Gastrocnemius medialis (tissue), 4 donors: ENCODE measurements at regions not wholly inside any gene's neighbourhood (a gene's known extent, or its start where the extent isn't known, plus 50 kb on each side); places are given as distances from the start of the nearest gene placed in this dataset.

ENCODE experiments used
- ATAC-seq, 2 donors: fragments of 150-250 bp; one replicate each; pipeline ENCODE4 v1.9.1; 2016
- DNase-seq, 2 donors: peaks; one replicate each; pipeline ENCODE4 v3.0.0-alpha.2; 2019
- H3K27ac ChIP-seq, 4 donors: fragments of 200-600 bp; sonication (generic); 1 replicate in 1 of 4; 2 replicates in 3 of 4; pipeline ENCODE4 v1.5.1; 2016 to 2018; ENCODE audit warnings: mild to moderate bottlenecking in 2 of 4, moderate library complexity in 1 of 4
- H3K27me3 ChIP-seq, 3 donors: fragments of 200-600 bp; sonication (generic) in 2 of 3; 1 replicate in 1 of 3; 2 replicates in 2 of 3; pipeline versions ENCODE4 v1.5.1 to v1.6.0; 2016 to 2019; ENCODE audit warnings: mild to moderate bottlenecking in 1 of 3, moderate library complexity in 1 of 3
- H3K36me3 ChIP-seq, 2 donors: fragments of 200-600 bp; sonication (generic) in 1 of 2; one replicate each; pipeline ENCODE4 v1.5.1; 2017 to 2018
- H3K4me1 ChIP-seq, 2 donors: fragments of 200-600 bp; sonication (generic) in 1 of 2; one replicate each; pipeline ENCODE4 v1.5.1; 2016 to 2017; ENCODE audit warnings: mild to moderate bottlenecking in 2 of 2
- H3K4me3 ChIP-seq, 4 donors: fragments of 200-600 bp; sonication (generic) in 3 of 4; 1 replicate in 1 of 4; 2 replicates in 3 of 4; pipeline ENCODE4 v1.5.1; 2016 to 2019; ENCODE audit warnings: mild to moderate bottlenecking in 2 of 4
- H3K9me3 ChIP-seq, 3 donors: fragments of 200-600 bp; sonication (generic) in 2 of 3; 1 replicate in 1 of 3; 2 replicates in 2 of 3; pipeline ENCODE4 v1.5.1; 2016 to 2019
- POLR2A ChIP-seq, 2 donors: fragments of 450-650 bp; IDR thresholded peaks; one replicate each; pipeline ENCODE4 v1.6.1; 2017; ENCODE audit warnings: antibody characterized with exemption in 2 of 2, mild to moderate bottlenecking in 2 of 2, moderate library complexity in 2 of 2
- in situ Hi-C, 4 donors: fragments of 200-750 bp; cut with MboI; loops; one replicate each; pipeline versions ENCODE4 v1.15.0 to v1.8.0; 2017; ENCODE audit warnings: low sequenced_read_pairs in 4 of 4
- intact Hi-C: fragments of 100-400 bp; cut with DNase I; formaldehyde crosslinking; loops from one replicate; pipeline ENCODE4 v1.15.1; 2023; ENCODE audit warnings: low total_unique reads
- TF ChIP-seq, protein P1 (sequence below), 5 experiments: fragments of 450-650 bp in 3 of 5; fragments of 200-600 bp in 2 of 5; sonication (generic) in 2 of 5; IDR thresholded peaks in 4 of 5; conservative IDR thresholded peaks in 1 of 5; 1 replicate in 4 of 5; 2 replicates in 1 of 5; pipeline ENCODE4 v1.5.1; 2016 to 2019; ENCODE audit warnings: antibody characterized with exemption in 5 of 5, mild to moderate bottlenecking in 3 of 5, moderate library complexity in 3 of 5

DNA sequence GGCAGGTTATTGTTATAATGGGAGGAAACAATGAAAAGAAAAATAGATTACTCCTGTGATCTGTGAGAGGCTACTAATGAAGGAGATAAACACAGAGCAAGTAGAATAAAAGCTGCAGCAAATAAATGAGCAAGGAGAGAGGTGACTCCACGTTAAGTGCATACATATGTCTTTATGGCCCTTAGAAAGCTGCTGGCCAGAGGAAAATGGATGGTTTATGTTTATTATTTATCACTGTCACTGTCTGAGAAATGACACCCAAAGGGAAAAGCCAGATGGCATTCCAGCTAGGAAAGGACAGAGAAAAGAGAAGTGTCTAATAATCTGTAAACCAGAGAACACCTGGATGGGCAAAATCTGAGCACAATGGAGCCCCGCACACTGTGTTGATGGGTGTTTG lies 122.9 kb upstream of the DDX18 start:
- DNase-seq: no peak
- in situ Hi-C loops: no loop called here

DNA sequence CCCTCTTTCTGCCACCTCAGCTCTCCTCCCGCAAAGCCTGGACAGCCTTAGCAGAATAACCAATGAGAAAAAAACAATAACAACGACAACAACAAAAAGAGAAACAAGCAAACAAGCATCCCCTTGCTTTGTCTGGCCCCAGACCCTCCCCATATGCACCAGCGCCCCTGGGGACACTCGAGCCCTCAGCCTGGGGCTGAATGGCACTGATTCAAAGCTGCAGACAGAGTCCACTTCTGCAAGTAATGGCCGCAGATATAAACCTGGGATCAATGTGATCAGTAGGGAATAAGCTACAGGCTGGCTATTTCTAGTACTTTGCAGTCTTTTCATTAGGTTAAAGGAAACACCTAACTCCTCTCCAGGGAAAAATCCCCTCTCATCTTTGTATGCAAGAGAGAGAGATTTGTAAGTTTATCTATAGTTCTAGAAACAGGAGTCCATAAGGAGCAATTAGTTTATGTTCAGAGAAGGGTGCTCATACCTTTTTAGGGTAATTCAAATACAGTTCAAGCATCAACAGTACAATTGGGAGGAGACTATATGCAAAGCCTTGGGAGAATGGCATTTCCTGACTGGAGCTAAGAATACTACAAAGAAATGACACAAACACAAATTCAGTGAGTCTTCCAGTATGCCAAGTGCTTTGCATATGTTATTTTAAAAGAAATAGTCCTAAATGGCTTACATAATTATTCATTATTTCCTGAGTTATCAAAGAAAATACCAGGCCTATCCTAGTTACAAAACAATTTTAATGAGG lies 122.3 kb upstream of the DDX18 start:
- Histone ChIP-seq H3K4me1 (no peaks in the 10 kb centered on the region), H3K9me3 (no peaks in the 10 kb centered on the region), H3K27me3 (no peaks in the 10 kb centered on the region), H3K27ac (no peak overlapping the region), H3K4me3 (no peak overlapping the region), H3K36me3 (no peaks in the 10 kb centered on the region)
- intact Hi-C loops (no loop called here), in situ Hi-C loops (no loop called here)
- no peak for ATAC-seq
- no peak for DNase-seq
- TF ChIP-seq, protein P1, sequence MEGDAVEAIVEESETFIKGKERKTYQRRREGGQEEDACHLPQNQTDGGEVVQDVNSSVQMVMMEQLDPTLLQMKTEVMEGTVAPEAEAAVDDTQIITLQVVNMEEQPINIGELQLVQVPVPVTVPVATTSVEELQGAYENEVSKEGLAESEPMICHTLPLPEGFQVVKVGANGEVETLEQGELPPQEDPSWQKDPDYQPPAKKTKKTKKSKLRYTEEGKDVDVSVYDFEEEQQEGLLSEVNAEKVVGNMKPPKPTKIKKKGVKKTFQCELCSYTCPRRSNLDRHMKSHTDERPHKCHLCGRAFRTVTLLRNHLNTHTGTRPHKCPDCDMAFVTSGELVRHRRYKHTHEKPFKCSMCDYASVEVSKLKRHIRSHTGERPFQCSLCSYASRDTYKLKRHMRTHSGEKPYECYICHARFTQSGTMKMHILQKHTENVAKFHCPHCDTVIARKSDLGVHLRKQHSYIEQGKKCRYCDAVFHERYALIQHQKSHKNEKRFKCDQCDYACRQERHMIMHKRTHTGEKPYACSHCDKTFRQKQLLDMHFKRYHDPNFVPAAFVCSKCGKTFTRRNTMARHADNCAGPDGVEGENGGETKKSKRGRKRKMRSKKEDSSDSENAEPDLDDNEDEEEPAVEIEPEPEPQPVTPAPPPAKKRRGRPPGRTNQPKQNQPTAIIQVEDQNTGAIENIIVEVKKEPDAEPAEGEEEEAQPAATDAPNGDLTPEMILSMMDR (IDR thresholded peaks at IDR 0.05 in 4 of 5, conservative IDR thresholded peaks at IDR 0.05 in 1 of 5): no peak
- no peak for TF ChIP-seq POLR2A (IDR thresholded peaks at IDR 0.05)

More for the DNA sequence above, 122.9 kb upstream of the DDX18 start:
- H3K27me3 ChIP-seq: no peaks in the 10 kb centered on the region
- TF ChIP-seq, protein P1 (IDR thresholded peaks at IDR 0.05 in 4 of 5, conservative IDR thresholded peaks at IDR 0.05 in 1 of 5): no peak
- intact Hi-C loops: no loop called here
- H3K4me1 ChIP-seq: no peaks in the 10 kb centered on the region
- no peaks in the 10 kb centered on the region for H3K36me3 ChIP-seq
- no peak overlapping the region for H3K27ac ChIP-seq
- no peak overlapping the region for H3K4me3 ChIP-seq
- no peak for ATAC-seq
- no peaks in the 10 kb centered on the region for H3K9me3 ChIP-seq

DNA sequence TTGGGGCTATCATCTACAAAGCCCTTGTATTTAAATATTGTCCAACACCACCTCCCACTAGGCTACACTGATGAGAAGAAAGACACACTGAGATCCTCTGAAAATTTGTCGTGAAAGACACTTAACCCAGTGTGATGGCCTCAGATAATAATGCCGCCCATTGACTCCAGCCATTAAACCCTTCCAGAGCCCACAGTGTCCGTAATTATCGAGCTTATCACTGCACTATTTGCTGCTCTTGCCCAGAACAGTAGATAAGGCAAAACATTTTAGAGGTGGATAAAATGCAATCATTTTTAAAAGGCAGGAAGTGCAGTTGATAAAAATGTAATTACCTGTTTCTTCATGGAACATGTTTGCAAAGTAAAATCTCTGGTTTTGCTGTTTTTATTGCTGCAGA lies 121.3 kb upstream of the DDX18 start:
- Histone ChIP-seq H3K9me3 (no peaks in the 10 kb centered on the region), H3K4me1 (no peaks in the 10 kb centered on the region), H3K27ac (no peak overlapping the region), H3K27me3 (no peaks in the 10 kb centered on the region), H3K4me3 (no peak overlapping the region), H3K36me3 (no peaks in the 10 kb centered on the region)
- DNase-seq (no peak), ATAC-seq (no peak)
- intact Hi-C loops: no loop called here
- in situ Hi-C loops: no loop called here
- TF ChIP-seq, protein P1 (IDR thresholded peaks at IDR 0.05 in 4 of 5, conservative IDR thresholded peaks at IDR 0.05 in 1 of 5): no peak
- TF ChIP-seq POLR2A (IDR thresholded peaks at IDR 0.05): no peak

DNA sequence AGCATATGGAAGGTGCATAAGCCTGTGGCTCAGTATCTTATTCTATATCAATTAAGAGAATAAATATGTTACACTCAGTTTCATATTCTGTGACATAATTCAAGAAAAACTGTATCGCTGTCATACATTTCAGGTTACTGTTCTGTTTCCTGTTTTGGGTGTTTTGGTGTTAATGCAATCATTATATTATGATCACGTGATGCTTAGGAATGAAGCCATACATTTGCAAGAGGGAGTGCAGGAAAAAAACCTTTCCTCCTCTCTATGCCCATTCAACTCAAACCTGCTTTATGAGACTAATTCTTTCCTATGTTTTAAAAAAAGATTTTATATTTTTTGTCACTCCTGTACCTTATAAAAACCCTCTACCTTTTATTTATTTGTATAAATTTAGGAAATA lies 120.8 kb upstream of the DDX18 start:
- H3K4me1 ChIP-seq: no peaks in the 10 kb centered on the region
- TF ChIP-seq POLR2A (IDR thresholded peaks at IDR 0.05): no peak
- TF ChIP-seq, protein P1 (IDR thresholded peaks at IDR 0.05 in 4 of 5, conservative IDR thresholded peaks at IDR 0.05 in 1 of 5): no peak
- ATAC-seq (no peak), DNase-seq (no peak)
- H3K27me3 ChIP-seq: no peaks in the 10 kb centered on the region
- in situ Hi-C loops: no loop called here
- intact Hi-C loops: no loop called here
- H3K4me3 ChIP-seq: no peak overlapping the region
- H3K36me3 ChIP-seq: no peaks in the 10 kb centered on the region
- no peak overlapping the region for H3K27ac ChIP-seq
- H3K9me3 ChIP-seq: no peaks in the 10 kb centered on the region

DNA sequence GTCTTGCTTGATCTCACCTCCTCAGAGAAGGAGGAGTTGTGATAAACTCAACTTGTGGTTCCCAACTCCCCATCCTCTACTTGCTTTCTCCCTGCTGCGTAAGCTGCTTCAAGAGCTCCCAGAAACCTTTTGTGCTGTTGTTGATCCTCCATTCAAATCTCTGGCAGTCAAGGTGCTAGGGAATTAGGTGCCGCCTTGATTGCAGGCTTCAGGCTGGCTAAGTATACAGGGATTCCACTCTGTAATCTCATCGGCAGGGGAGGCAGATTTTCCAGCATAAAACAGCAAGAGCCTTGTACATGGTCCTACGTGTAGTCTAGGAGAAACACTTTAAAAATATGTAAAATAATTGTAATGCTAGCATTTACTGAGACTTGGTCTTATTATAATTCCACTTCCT lies 116.2 kb upstream of the DDX18 start:
- H3K4me1 ChIP-seq: no peaks in the 10 kb centered on the region
- ATAC-seq (no peak), DNase-seq (no peak)
- intact Hi-C loops (no loop called here), in situ Hi-C loops (no loop called here)
- no peaks in the 10 kb centered on the region for H3K9me3 ChIP-seq
- no peaks in the 10 kb centered on the region for H3K27me3 ChIP-seq
- TF ChIP-seq, protein P1 (IDR thresholded peaks at IDR 0.05 in 4 of 5, conservative IDR thresholded peaks at IDR 0.05 in 1 of 5): no peak
- no peak overlapping the region for H3K27ac ChIP-seq
- no peak overlapping the region for H3K4me3 ChIP-seq
- H3K36me3 ChIP-seq: no peaks in the 10 kb centered on the region
